ENCODE measurements at regions not wholly inside any gene's neighbourhood (a gene's known extent, or its start where the extent isn't known, plus 50 kb on each side); places are given as distances from the start of the nearest gene placed in this dataset.

DNA sequence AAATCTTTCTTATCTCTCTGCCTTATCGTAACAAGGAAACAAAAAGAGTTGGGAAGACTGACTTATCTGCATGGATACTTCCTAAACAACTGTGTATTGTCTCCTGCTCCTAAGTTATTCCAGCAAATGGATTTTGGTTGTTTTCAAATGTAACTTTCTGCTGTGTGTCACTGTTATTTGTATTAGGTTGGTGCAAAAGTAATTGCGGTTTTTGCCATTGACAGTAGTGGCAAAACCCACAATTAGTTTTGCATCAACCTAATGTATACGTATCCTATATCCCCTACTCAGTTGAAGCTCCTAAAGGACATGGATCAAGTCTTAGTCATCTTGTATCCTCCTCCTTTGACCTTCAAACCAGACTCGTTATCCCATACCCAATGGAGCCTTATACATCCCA, 263.4 kb upstream of the GPR101 start:
- TF ChIP-seq POLR2AphosphoS5 (IDR thresholded peaks at IDR 0.05; ENCODE audit: borderline replicate concordance, low read depth, low read length) (no peak), EZH2 (IDR thresholded peaks at IDR 0.05) (no peak)

All from SK-N-MC (cell line).